ES-I3 (cell line): ENCODE measurements at regions not wholly inside any gene's neighbourhood (a gene's known extent, or its start where the extent isn't known, plus 50 kb on each side); places are given as distances from the start of the nearest gene placed in this dataset.

Experiments
- H3K36me3 ChIP-seq: 2 replicates; pipeline ENCODE4 v1.6.1; 2013; ENCODE audit warnings: mild to moderate bottlenecking, low read length, control low read depth, moderate library complexity; ENCODE audit not compliant: insufficient read depth
- H3K4me1 ChIP-seq: 2 replicates; pipeline ENCODE4 v1.6.1; 2013; ENCODE audit warnings: mild to moderate bottlenecking, control low read depth, low read length; ENCODE audit not compliant: insufficient read depth
- H3K9ac ChIP-seq: 2 replicates; pipeline ENCODE4 v1.6.1; 2013; ENCODE audit warnings: low read depth, mild to moderate bottlenecking, low read length, moderate library complexity
- H3K9me3 ChIP-seq: 2 replicates; pipeline ENCODE4 v1.6.1; 2013; ENCODE audit warnings: mild to moderate bottlenecking, low read length, moderate library complexity; ENCODE audit not compliant: control insufficient read depth, insufficient read depth

- H3K9ac ChIP-seq: no peak overlapping the region
- H3K9me3 ChIP-seq: peaks cover 6% of the 10 kb centered on the region; the same call in 1 of the 2 replicates
- H3K4me1 ChIP-seq: no peaks in the 10 kb centered on the region
- H3K36me3 ChIP-seq: no peaks in the 10 kb centered on the region
Measured at GRCh38 chr3:23656821-23657220, 148.9 kb upstream of the UBE2E1 start.

- no peak overlapping the region for H3K9ac ChIP-seq
- H3K36me3 ChIP-seq: no peaks in the 10 kb centered on the region
- peaks cover 6% of the 10 kb centered on the region; the same call in 1 of the 2 replicates for H3K9me3 ChIP-seq
- no peaks in the 10 kb centered on the region for H3K4me1 ChIP-seq
Measured at GRCh38 chr3:23657647-23658046, 148.1 kb upstream of the UBE2E1 start.

GRCh38 chr3:23659274-23659673, 146.5 kb upstream of the UBE2E1 start:
- H3K36me3 ChIP-seq: no peaks in the 10 kb centered on the region
- H3K9me3 ChIP-seq: peaks cover 6% of the 10 kb centered on the region; the same call in 1 of the 2 replicates
- no peak overlapping the region for H3K9ac ChIP-seq
- no peaks in the 10 kb centered on the region for H3K4me1 ChIP-seq

- Histone ChIP-seq H3K36me3 (no peaks in the 10 kb centered on the region), H3K4me1 (no peaks in the 10 kb centered on the region), H3K9ac (no peak overlapping the region), H3K9me3 (peaks cover 6% of the 10 kb centered on the region; the same call in 1 of the 2 replicates)
Measured at GRCh38 chr3:23659840-23660430, 145.8 kb upstream of the UBE2E1 start.

- H3K36me3 ChIP-seq: no peaks in the 10 kb centered on the region
- no peaks in the 10 kb centered on the region for H3K9me3 ChIP-seq
- H3K9ac ChIP-seq: no peak overlapping the region
- H3K4me1 ChIP-seq: no peaks in the 10 kb centered on the region
Measured at GRCh38 chr3:23662079-23662617, 143.6 kb upstream of the UBE2E1 start.

- Histone ChIP-seq H3K4me1 (0 out of 2 replicates have a peak, but pooled peaks cover under 1% of the 10 kb centered on the region), H3K9me3 (no peaks in the 10 kb centered on the region), H3K36me3 (no peaks in the 10 kb centered on the region), H3K9ac (no peak overlapping the region)
Measured at GRCh38 chr3:23663246-23663645, 142.5 kb upstream of the UBE2E1 start.

GRCh38 chr3:23663661-23664186, 142.0 kb upstream of the UBE2E1 start:
- H3K9me3 ChIP-seq: no peaks in the 10 kb centered on the region
- H3K4me1 ChIP-seq: peaks cover 5% of the 10 kb centered on the region; the same call in 1 of the 2 replicates
- no peaks in the 10 kb centered on the region for H3K36me3 ChIP-seq
- H3K9ac ChIP-seq: no peak overlapping the region

- Histone ChIP-seq H3K9ac (no peak overlapping the region), H3K4me1 (peaks cover 9% of the 10 kb centered on the region; the same call in 1 of the 2 replicates), H3K9me3 (no peaks in the 10 kb centered on the region), H3K36me3 (no peaks in the 10 kb centered on the region)
Measured at GRCh38 chr3:23664459-23664858, 141.3 kb upstream of the UBE2E1 start.

- peaks cover 9% of the 10 kb centered on the region; the same call in 1 of the 2 replicates for H3K4me1 ChIP-seq
- H3K9me3 ChIP-seq: no peaks in the 10 kb centered on the region
- no peaks in the 10 kb centered on the region for H3K36me3 ChIP-seq
- no peak overlapping the region for H3K9ac ChIP-seq
Measured at GRCh38 chr3:23665741-23666140, 140.0 kb upstream of the UBE2E1 start.

- no peaks in the 10 kb centered on the region for H3K36me3 ChIP-seq
- no peak overlapping the region for H3K9ac ChIP-seq
- peaks cover 9% of the 10 kb centered on the region; the same call in 1 of the 2 replicates for H3K4me1 ChIP-seq
- no peaks in the 10 kb centered on the region for H3K9me3 ChIP-seq
Measured at GRCh38 chr3:23666818-23667217, 138.9 kb upstream of the UBE2E1 start.

- no peaks in the 10 kb centered on the region for H3K9me3 ChIP-seq
- no peak overlapping the region for H3K9ac ChIP-seq
- peaks cover 9% of the 10 kb centered on the region; the same call in 1 of the 2 replicates for H3K4me1 ChIP-seq
- no peaks in the 10 kb centered on the region for H3K36me3 ChIP-seq
Measured at GRCh38 chr3:23667536-23668429, 138.0 kb upstream of the UBE2E1 start.

GRCh38 chr3:23668430-23668904, 137.3 kb upstream of the UBE2E1 start:
- H3K9ac ChIP-seq: no peak overlapping the region
- H3K36me3 ChIP-seq: no peaks in the 10 kb centered on the region
- peaks cover 9% of the 10 kb centered on the region; the same call in 1 of the 2 replicates for H3K4me1 ChIP-seq
- no peaks in the 10 kb centered on the region for H3K9me3 ChIP-seq

GRCh38 chr3:23669541-23670255, 136.1 kb upstream of the UBE2E1 start:
- Histone ChIP-seq H3K9me3 (no peaks in the 10 kb centered on the region), H3K9ac (no peak overlapping the region)

More at GRCh38 chr3:23669541-23670255, 136.1 kb upstream of the UBE2E1 start:
- Histone ChIP-seq H3K36me3 (no peaks in the 10 kb centered on the region), H3K4me1 (peaks cover 9% of the 10 kb centered on the region; the same call in 1 of the 2 replicates)
